Skeletal muscle satellite cell (primary cell): ENCODE measurements at regions not wholly inside any gene's neighbourhood (a gene's known extent, or its start where the extent isn't known, plus 50 kb on each side); places are given as distances from the start of the nearest gene placed in this dataset.

Experiments used
- H3K27me3 ChIP-seq: 2 replicates; pipeline ENCODE4 v1.7.0; 2013; ENCODE audit warnings: low read length; ENCODE audit not compliant: control insufficient read depth, insufficient read depth
- H3K36me3 ChIP-seq: 2 replicates; pipeline ENCODE4 v1.7.0; 2013; ENCODE audit warnings: mild to moderate bottlenecking, control low read depth, low read length; ENCODE audit not compliant: insufficient read depth
- H3K4me1 ChIP-seq: 2 replicates; pipeline ENCODE4 v1.7.0; 2013; ENCODE audit warnings: low read length; ENCODE audit not compliant: control insufficient read depth, insufficient read depth
- H3K4me2 ChIP-seq: 2 replicates; pipeline ENCODE4 v1.7.0; 2013; ENCODE audit warnings: mild to moderate bottlenecking, low read length
- H3K4me3 ChIP-seq: 2 replicates; pipeline ENCODE4 v1.7.0; 2013; ENCODE audit warnings: low read length
- H3K9ac ChIP-seq: 2 replicates; pipeline ENCODE4 v1.7.0; 2013; ENCODE audit warnings: mild to moderate bottlenecking, low read depth, low read length, moderate library complexity
- H3K9me3 ChIP-seq: replicated peaks from 2 replicates; pipeline ENCODE4 v1.7.0; 2013; ENCODE audit warnings: mild to moderate bottlenecking, control low read depth, low read length

- Histone ChIP-seq H3K27me3 (no peaks in the 10 kb centered on the region), H3K4me3 (no peak overlapping the region), H3K4me2 (no peak overlapping the region), H3K4me1 (no peaks in the 10 kb centered on the region), H3K9ac (no peak overlapping the region), H3K9me3 (peaks cover 19% of the 10 kb centered on the region), H3K36me3 (no peaks in the 10 kb centered on the region)
Observed at GRCh38 chr4:188627892-188628291, 488.7 kb downstream of the TRIML1 start.

- no peak overlapping the region for H3K9ac ChIP-seq
- H3K36me3 ChIP-seq, result no peaks in the 10 kb centered on the region
- no peaks in the 10 kb centered on the region for H3K27me3 ChIP-seq
- H3K4me2 ChIP-seq, result no peak overlapping the region
- no peaks in the 10 kb centered on the region for H3K4me1 ChIP-seq
- H3K9me3 ChIP-seq, result peaks cover 3% of the 10 kb centered on the region
- H3K4me3 ChIP-seq, result no peak overlapping the region
Observed at GRCh38 chr4:188639479-188640100, 500.3 kb downstream of the TRIML1 start.

- Histone ChIP-seq H3K4me1 (no peaks in the 10 kb centered on the region), H3K9ac (no peak overlapping the region), H3K4me2 (no peak overlapping the region), H3K27me3 (no peaks in the 10 kb centered on the region), H3K36me3 (no peaks in the 10 kb centered on the region), H3K9me3 (no peaks in the 10 kb centered on the region), H3K4me3 (no peak overlapping the region)
Observed at GRCh38 chr4:188647820-188648370, 508.7 kb downstream of the TRIML1 start.

- Histone ChIP-seq H3K4me1 (no peaks in the 10 kb centered on the region), H3K9me3 (no peaks in the 10 kb centered on the region), H3K36me3 (no peaks in the 10 kb centered on the region), H3K27me3 (no peaks in the 10 kb centered on the region), H3K9ac (no peak overlapping the region), H3K4me2 (no peak overlapping the region), H3K4me3 (no peak overlapping the region)
Observed at GRCh38 chr4:188649635-188650034, 510.4 kb downstream of the TRIML1 start.

- H3K9ac ChIP-seq, result no peak overlapping the region
- H3K27me3 ChIP-seq, result no peaks in the 10 kb centered on the region
- H3K4me2 ChIP-seq, result no peak overlapping the region
- H3K4me1 ChIP-seq, result no peaks in the 10 kb centered on the region
- H3K36me3 ChIP-seq, result no peaks in the 10 kb centered on the region
- no peak overlapping the region for H3K4me3 ChIP-seq
- no peaks in the 10 kb centered on the region for H3K9me3 ChIP-seq
Observed at GRCh38 chr4:188650516-188650915, 511.3 kb downstream of the TRIML1 start.

- H3K9ac ChIP-seq, result no peak overlapping the region
- H3K4me2 ChIP-seq, result no peak overlapping the region
- no peaks in the 10 kb centered on the region for H3K36me3 ChIP-seq
- no peaks in the 10 kb centered on the region for H3K4me1 ChIP-seq
- H3K9me3 ChIP-seq, result peaks cover 4% of the 10 kb centered on the region
- H3K27me3 ChIP-seq, result no peaks in the 10 kb centered on the region
- no peak overlapping the region for H3K4me3 ChIP-seq
Observed at GRCh38 chr4:188657365-188657764, 518.1 kb downstream of the TRIML1 start.

GRCh38 chr4:188658958-188659522 lies 519.8 kb downstream of the TRIML1 start:
- no peak overlapping the region for H3K9ac ChIP-seq

GRCh38 chr4:188660796-188661195 lies 521.6 kb downstream of the TRIML1 start:
- Histone ChIP-seq H3K9ac (no peak overlapping the region), H3K9me3 (peaks cover 10% of the 10 kb centered on the region), H3K4me1 (no peaks in the 10 kb centered on the region), H3K27me3 (no peaks in the 10 kb centered on the region), H3K4me3 (no peak overlapping the region), H3K36me3 (no peaks in the 10 kb centered on the region), H3K4me2 (no peak overlapping the region)

More at GRCh38 chr4:188658958-188659522, 519.8 kb downstream of the TRIML1 start:
- H3K4me1 ChIP-seq, result no peaks in the 10 kb centered on the region
- no peaks in the 10 kb centered on the region for H3K36me3 ChIP-seq
- no peak overlapping the region for H3K4me2 ChIP-seq
- peaks cover 10% of the 10 kb centered on the region for H3K9me3 ChIP-seq
- H3K27me3 ChIP-seq, result no peaks in the 10 kb centered on the region
- no peak overlapping the region for H3K4me3 ChIP-seq

GRCh38 chr4:188661502-188661901 lies 522.3 kb downstream of the TRIML1 start:
- H3K36me3 ChIP-seq, result no peaks in the 10 kb centered on the region
- H3K4me2 ChIP-seq, result no peak overlapping the region
- no peaks in the 10 kb centered on the region for H3K27me3 ChIP-seq
- peaks cover 10% of the 10 kb centered on the region for H3K9me3 ChIP-seq
- H3K9ac ChIP-seq, result no peak overlapping the region
- no peak overlapping the region for H3K4me3 ChIP-seq
- no peaks in the 10 kb centered on the region for H3K4me1 ChIP-seq

- no peaks in the 10 kb centered on the region for H3K4me1 ChIP-seq
- peaks cover 6% of the 10 kb centered on the region for H3K9me3 ChIP-seq
- no peaks in the 10 kb centered on the region for H3K36me3 ChIP-seq
- no peak overlapping the region for H3K9ac ChIP-seq
- H3K27me3 ChIP-seq, result no peaks in the 10 kb centered on the region
- H3K4me2 ChIP-seq, result no peak overlapping the region
- no peak overlapping the region for H3K4me3 ChIP-seq
Observed at GRCh38 chr4:188663369-188663768, 524.1 kb downstream of the TRIML1 start.

GRCh38 chr4:188665491-188666457 lies 526.5 kb downstream of the TRIML1 start:
- Histone ChIP-seq H3K4me1 (no peaks in the 10 kb centered on the region), H3K36me3 (no peaks in the 10 kb centered on the region), H3K9ac (no peak overlapping the region), H3K27me3 (no peaks in the 10 kb centered on the region), H3K4me3 (no peak overlapping the region), H3K4me2 (no peak overlapping the region), H3K9me3 (peaks cover 9% of the 10 kb centered on the region)
